DND-41 (cell line): ENCODE measurements at regions not wholly inside any gene's neighbourhood (a gene's known extent, or its start where the extent isn't known, plus 50 kb on each side); places are given as distances from the start of the nearest gene placed in this dataset.
"Not testable (repeated sequence)": the region's sequence is repeated elsewhere in the genome, so short reads cannot be mapped to it uniquely, and the experiment has no call there.

Experiments
- ATAC-seq: fragments of 200-7000 bp; cut with Tn5 transposase; 3 replicates; pipeline ENCODE4 v1.9.1; 2021; ENCODE audit warnings: low read depth; ENCODE audit not compliant: insufficient read depth
- DNase-seq: peaks from one replicate; pipeline ENCODE4 v3.0.0-alpha.2; 2020
- H2AFZ ChIP-seq: 2 replicates; pipeline ENCODE4 v1.6.0; 2012; ENCODE audit warnings: low read depth, low read length
- H3K27ac ChIP-seq: 2 replicates; pipeline ENCODE4 v1.5.1; 2012; ENCODE audit warnings: low read length, inconsistent platforms
- H3K27me3 ChIP-seq: fragments of 200-600 bp; sonication (generic); 2 replicates; pipeline ENCODE4 v1.6.0; 2012; ENCODE audit warnings: low read length, mild to moderate bottlenecking, inconsistent platforms; ENCODE audit not compliant: insufficient read depth, poor library complexity
- H3K36me3 ChIP-seq: 2 replicates; pipeline ENCODE4 v1.5.1; 2012; ENCODE audit warnings: low read length, inconsistent platforms; ENCODE audit not compliant: insufficient read depth
- H3K4me1 ChIP-seq: 2 replicates; pipeline ENCODE4 v1.5.1; 2012; ENCODE audit warnings: mild to moderate bottlenecking, low read length; ENCODE audit not compliant: insufficient read depth
- H3K4me2 ChIP-seq: 2 replicates; pipeline ENCODE4 v1.6.0; 2012; ENCODE audit warnings: mild to moderate bottlenecking, moderate library complexity, low read length, inconsistent platforms; ENCODE audit not compliant: insufficient read depth
- H3K4me3 ChIP-seq, 2 experiments: fragments of 200-600 bp in 1 of 2; shearing (Covaris generic) in 1 of 2; 2 replicates each; pipeline ENCODE4 v1.5.1; 2012 to 2016; ENCODE audit warnings: inconsistent platforms in 2 of 2, low read length in 2 of 2, mild to moderate bottlenecking in 2 of 2, low read depth in 1 of 2, moderate library complexity in 1 of 2
- H3K79me2 ChIP-seq: 2 replicates; pipeline ENCODE4 v1.6.0; 2012; ENCODE audit warnings: low read length, inconsistent platforms; ENCODE audit not compliant: insufficient read depth
- H3K9ac ChIP-seq: 2 replicates; pipeline ENCODE4 v1.6.0; 2012; ENCODE audit warnings: low read depth, mild to moderate bottlenecking, inconsistent platforms, low read length, moderate library complexity
- H3K9me3 ChIP-seq: 2 replicates; pipeline ENCODE4 v1.5.1; 2012; ENCODE audit warnings: low read length, moderate library complexity, mild to moderate bottlenecking, inconsistent platforms; ENCODE audit not compliant: insufficient read depth, severe bottlenecking
- H4K20me1 ChIP-seq: 2 replicates; pipeline ENCODE4 v1.6.0; 2012; ENCODE audit warnings: low read length; ENCODE audit not compliant: insufficient read depth
- EZH2 ChIP-seq: IDR thresholded peaks from 3 replicates; pipeline ENCODE4 v1.6.1; 2012; ENCODE audit warnings: borderline replicate concordance, low read depth, mild to moderate bottlenecking, moderate library complexity, low read length, inconsistent platforms; ENCODE audit not compliant: severe bottlenecking
- TF ChIP-seq, protein P1 (sequence below): IDR thresholded peaks from 2 replicates; pipeline ENCODE4 v1.5.1; 2012; ENCODE audit warnings: borderline replicate concordance, low read length, moderate library complexity, mild to moderate bottlenecking; ENCODE audit not compliant: poor library complexity, severe bottlenecking; ENCODE audit errors: extremely low read depth

- ATAC-seq, DNase-seq, H3K4me2 ChIP-seq, H3K36me3 ChIP-seq, H3K4me3 ChIP-seq, H3K9me3 ChIP-seq, H4K20me1 ChIP-seq, H3K27ac ChIP-seq, H3K4me1 ChIP-seq, H3K9ac ChIP-seq, H3K27me3 ChIP-seq, H2AFZ ChIP-seq, H3K79me2 ChIP-seq: not testable (repeated sequence)
Measured at GRCh38 chr6:26720663-26721218, 61.2 kb upstream of the ZNF322 start.

- not testable (repeated sequence) for H3K4me1 ChIP-seq, H3K9me3 ChIP-seq, H4K20me1 ChIP-seq, H3K4me3 ChIP-seq, H3K9ac ChIP-seq, H3K4me2 ChIP-seq, DNase-seq, H3K27ac ChIP-seq, H3K27me3 ChIP-seq, ATAC-seq, H3K36me3 ChIP-seq, H3K79me2 ChIP-seq, H2AFZ ChIP-seq
Measured at GRCh38 chr6:26730019-26730766, 70.6 kb upstream of the ZNF322 start.

GRCh38 chr6:26734776-26735472, 75.4 kb upstream of the ZNF322 start:
- not testable (repeated sequence) for H3K4me1 ChIP-seq, H3K9me3 ChIP-seq, H4K20me1 ChIP-seq, H3K27me3 ChIP-seq, H3K9ac ChIP-seq, H2AFZ ChIP-seq, H3K27ac ChIP-seq, ATAC-seq, H3K4me3 ChIP-seq, H3K36me3 ChIP-seq, DNase-seq, H3K4me2 ChIP-seq, H3K79me2 ChIP-seq

GRCh38 chr6:26739811-26740210, 80.3 kb upstream of the ZNF322 start:
- no peak for TF ChIP-seq EZH2
- TF ChIP-seq, protein P1, sequence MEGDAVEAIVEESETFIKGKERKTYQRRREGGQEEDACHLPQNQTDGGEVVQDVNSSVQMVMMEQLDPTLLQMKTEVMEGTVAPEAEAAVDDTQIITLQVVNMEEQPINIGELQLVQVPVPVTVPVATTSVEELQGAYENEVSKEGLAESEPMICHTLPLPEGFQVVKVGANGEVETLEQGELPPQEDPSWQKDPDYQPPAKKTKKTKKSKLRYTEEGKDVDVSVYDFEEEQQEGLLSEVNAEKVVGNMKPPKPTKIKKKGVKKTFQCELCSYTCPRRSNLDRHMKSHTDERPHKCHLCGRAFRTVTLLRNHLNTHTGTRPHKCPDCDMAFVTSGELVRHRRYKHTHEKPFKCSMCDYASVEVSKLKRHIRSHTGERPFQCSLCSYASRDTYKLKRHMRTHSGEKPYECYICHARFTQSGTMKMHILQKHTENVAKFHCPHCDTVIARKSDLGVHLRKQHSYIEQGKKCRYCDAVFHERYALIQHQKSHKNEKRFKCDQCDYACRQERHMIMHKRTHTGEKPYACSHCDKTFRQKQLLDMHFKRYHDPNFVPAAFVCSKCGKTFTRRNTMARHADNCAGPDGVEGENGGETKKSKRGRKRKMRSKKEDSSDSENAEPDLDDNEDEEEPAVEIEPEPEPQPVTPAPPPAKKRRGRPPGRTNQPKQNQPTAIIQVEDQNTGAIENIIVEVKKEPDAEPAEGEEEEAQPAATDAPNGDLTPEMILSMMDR, result no peak
- no peaks in the 10 kb centered on the region for H3K27me3 ChIP-seq
- H3K79me2 ChIP-seq, result no peaks in the 10 kb centered on the region
- no peaks in the 10 kb centered on the region for H3K36me3 ChIP-seq
- H4K20me1 ChIP-seq, result no peaks in the 10 kb centered on the region
- no peak overlapping the region for H3K9ac ChIP-seq
- H3K4me1 ChIP-seq, result no peaks in the 10 kb centered on the region
- H3K4me2 ChIP-seq, result no peak overlapping the region
- H3K4me3 ChIP-seq, result no peak overlapping the region
- H3K9me3 ChIP-seq, result peaks cover 11% of the 10 kb centered on the region
- no peak overlapping the region for H2AFZ ChIP-seq
- ATAC-seq, result no peak
- H3K27ac ChIP-seq, result no peak overlapping the region
- no peak for DNase-seq
